Mammary epithelial cell (primary cell): ENCODE measurements at regions not wholly inside any gene's neighbourhood (a gene's known extent, or its start where the extent isn't known, plus 50 kb on each side); places are given as distances from the start of the nearest gene placed in this dataset.

ENCODE experiments used
- EZH2 ChIP-seq: IDR thresholded peaks from 2 replicates; pipeline ENCODE4 v1.6.1; 2012; ENCODE audit warnings: low read length, inconsistent platforms, borderline replicate concordance
- TF ChIP-seq, protein P1 (sequence below), 2 donors: IDR thresholded peaks in 1 of 2; conservative IDR thresholded peaks in 1 of 2; 2 replicates each; pipeline ENCODE4 v1.5.1; 2011 to 2012; ENCODE audit warnings: inconsistent platforms in 2 of 2, low read length in 2 of 2, mild to moderate bottlenecking in 2 of 2, control low read depth in 1 of 2, low read depth in 1 of 2; ENCODE audit not compliant: insufficient read depth in 1 of 2; ENCODE audit errors: extremely low read depth in 1 of 2

DNA sequence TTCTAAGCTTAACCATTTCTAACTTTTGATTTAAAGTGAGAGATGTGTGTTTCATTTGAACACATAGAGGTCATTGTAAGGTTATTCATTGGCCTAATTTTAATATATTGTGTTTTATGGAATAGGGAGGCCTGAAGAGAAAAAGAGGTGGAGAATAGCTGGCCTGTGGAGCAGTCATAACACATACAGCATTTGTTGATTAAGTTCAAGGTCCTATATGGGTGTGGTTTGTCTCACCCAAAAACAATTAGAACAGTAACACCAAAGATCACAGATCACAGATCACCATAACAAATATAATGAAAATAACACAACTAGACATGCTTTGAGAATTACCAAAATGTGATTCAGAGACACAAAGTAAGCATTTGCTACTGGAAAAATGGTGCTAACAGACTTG lies 252.4 kb upstream of the SPOPL start:
- no peak for TF ChIP-seq EZH2
- TF ChIP-seq, protein P1, sequence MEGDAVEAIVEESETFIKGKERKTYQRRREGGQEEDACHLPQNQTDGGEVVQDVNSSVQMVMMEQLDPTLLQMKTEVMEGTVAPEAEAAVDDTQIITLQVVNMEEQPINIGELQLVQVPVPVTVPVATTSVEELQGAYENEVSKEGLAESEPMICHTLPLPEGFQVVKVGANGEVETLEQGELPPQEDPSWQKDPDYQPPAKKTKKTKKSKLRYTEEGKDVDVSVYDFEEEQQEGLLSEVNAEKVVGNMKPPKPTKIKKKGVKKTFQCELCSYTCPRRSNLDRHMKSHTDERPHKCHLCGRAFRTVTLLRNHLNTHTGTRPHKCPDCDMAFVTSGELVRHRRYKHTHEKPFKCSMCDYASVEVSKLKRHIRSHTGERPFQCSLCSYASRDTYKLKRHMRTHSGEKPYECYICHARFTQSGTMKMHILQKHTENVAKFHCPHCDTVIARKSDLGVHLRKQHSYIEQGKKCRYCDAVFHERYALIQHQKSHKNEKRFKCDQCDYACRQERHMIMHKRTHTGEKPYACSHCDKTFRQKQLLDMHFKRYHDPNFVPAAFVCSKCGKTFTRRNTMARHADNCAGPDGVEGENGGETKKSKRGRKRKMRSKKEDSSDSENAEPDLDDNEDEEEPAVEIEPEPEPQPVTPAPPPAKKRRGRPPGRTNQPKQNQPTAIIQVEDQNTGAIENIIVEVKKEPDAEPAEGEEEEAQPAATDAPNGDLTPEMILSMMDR (conservative IDR thresholded peaks at IDR 0.05 in 1 of 2, IDR thresholded peaks at IDR 0.05 in 1 of 2; ENCODE audit: extremely low read depth in 1 of 2, insufficient read depth in 1 of 2, low read depth in 1 of 2, low read length in 2 of 2) = no peak
